Peyer's patch (tissue), 4 donors: ENCODE measurements at regions not wholly inside any gene's neighbourhood (a gene's known extent, or its start where the extent isn't known, plus 50 kb on each side); places are given as distances from the start of the nearest gene placed in this dataset.

ENCODE experiments used
- CTCF ChIP-seq, 6 experiments: fragments of 450-650 bp in 4 of 6; fragments of 200-600 bp in 2 of 6; sonication (generic) in 1 of 6; IDR thresholded peaks; one replicate each; pipeline ENCODE4 v1.5.1; 2017 to 2019; ENCODE audit warnings: antibody characterized with exemption in 6 of 6, mild to moderate bottlenecking in 3 of 6, moderate library complexity in 1 of 6
- POLR2A ChIP-seq, 2 donors: fragments of 450-650 bp; IDR thresholded peaks; one replicate each; pipeline ENCODE4 v1.5.1; 2017; ENCODE audit warnings: antibody characterized with exemption in 2 of 2, mild to moderate bottlenecking in 2 of 2, moderate library complexity in 2 of 2

- TF ChIP-seq CTCF (IDR thresholded peaks at IDR 0.05) = no peak
- TF ChIP-seq POLR2A (IDR thresholded peaks at IDR 0.05) = no peak
Measured at GRCh38 chrX:22859642-22860041, 140.1 kb upstream of the DDX53 start.
